Osteocyte (in vitro differentiated cells): ENCODE measurements at regions not wholly inside any gene's neighbourhood (a gene's known extent, or its start where the extent isn't known, plus 50 kb on each side); places are given as distances from the start of the nearest gene placed in this dataset.

Experiments used
- DNase-seq: peaks from one replicate; pipeline ENCODE4 v3.0.0; 2021; ENCODE audit warnings: mixed read lengths; ENCODE audit not compliant: unreplicated experiment; ENCODE audit errors: extremely low spot score
- H3K27ac Mint-ChIP-seq: one replicate; pipeline ENCODE4 v1.8.0; 2021; ENCODE audit warnings: mild to moderate bottlenecking, mixed read lengths; ENCODE audit not compliant: unreplicated experiment
- H3K27me3 Mint-ChIP-seq: one replicate; pipeline ENCODE4 v1.8.0; 2021; ENCODE audit warnings: mixed read lengths; ENCODE audit not compliant: unreplicated experiment
- H3K36me3 Mint-ChIP-seq: one replicate; pipeline ENCODE4 v1.8.0; 2021; ENCODE audit warnings: mixed read lengths; ENCODE audit not compliant: unreplicated experiment
- H3K4me1 Mint-ChIP-seq: one replicate; pipeline ENCODE4 v1.8.0; 2021; ENCODE audit warnings: mixed read lengths; ENCODE audit not compliant: unreplicated experiment
- H3K4me3 Mint-ChIP-seq: one replicate; pipeline ENCODE4 v1.8.0; 2021; ENCODE audit warnings: mild to moderate bottlenecking, moderate library complexity, mixed read lengths; ENCODE audit not compliant: unreplicated experiment
- H3K9me3 Mint-ChIP-seq: one replicate; pipeline ENCODE4 v1.8.0; 2021; ENCODE audit warnings: mixed read lengths; ENCODE audit not compliant: unreplicated experiment
- TF ChIP-seq, protein P1 (sequence below): fragments of 200-600 bp; sonication (generic); IDR thresholded peaks from 2 replicates; pipeline ENCODE4 v1.5.0; 2021; ENCODE audit warnings: antibody characterized with exemption, mild to moderate bottlenecking, moderate library complexity

DNA sequence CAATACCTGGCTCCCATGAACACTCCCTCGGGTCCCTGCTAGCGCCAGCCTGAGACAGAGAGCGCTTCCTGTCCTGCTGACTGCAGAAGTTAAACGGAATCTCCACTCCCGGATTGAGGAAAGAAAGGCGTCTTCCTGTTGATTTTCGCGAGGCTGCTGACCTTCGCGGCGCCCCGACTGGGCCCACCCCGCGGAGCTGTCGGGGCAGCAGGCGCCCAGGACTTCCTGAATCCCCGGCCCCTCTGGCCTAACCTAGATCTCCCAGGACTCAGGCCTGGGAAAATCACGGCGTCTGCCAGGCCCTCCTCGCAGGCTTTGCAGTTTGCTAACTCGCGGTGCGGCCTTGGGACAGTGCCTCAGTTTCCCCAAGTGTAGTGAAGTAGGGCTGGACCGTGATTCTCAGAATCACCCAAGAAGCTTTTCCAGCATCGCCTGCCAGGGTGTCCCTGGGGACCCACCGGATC lies 108.8 kb downstream of the KCTD15 start:
- peak overlapping the region; percentile 98 for H3K27ac Mint-ChIP-seq
- no peak for DNase-seq
- H3K27me3 Mint-ChIP-seq, result no peaks in the 10 kb centered on the region
- no peaks in the 10 kb centered on the region for H3K36me3 Mint-ChIP-seq
- H3K9me3 Mint-ChIP-seq, result no peaks in the 10 kb centered on the region
- H3K4me1 Mint-ChIP-seq, result peaks cover 29% of the 10 kb centered on the region
- peak overlapping the region; percentile 76 for H3K4me3 Mint-ChIP-seq
- TF ChIP-seq, protein P1, sequence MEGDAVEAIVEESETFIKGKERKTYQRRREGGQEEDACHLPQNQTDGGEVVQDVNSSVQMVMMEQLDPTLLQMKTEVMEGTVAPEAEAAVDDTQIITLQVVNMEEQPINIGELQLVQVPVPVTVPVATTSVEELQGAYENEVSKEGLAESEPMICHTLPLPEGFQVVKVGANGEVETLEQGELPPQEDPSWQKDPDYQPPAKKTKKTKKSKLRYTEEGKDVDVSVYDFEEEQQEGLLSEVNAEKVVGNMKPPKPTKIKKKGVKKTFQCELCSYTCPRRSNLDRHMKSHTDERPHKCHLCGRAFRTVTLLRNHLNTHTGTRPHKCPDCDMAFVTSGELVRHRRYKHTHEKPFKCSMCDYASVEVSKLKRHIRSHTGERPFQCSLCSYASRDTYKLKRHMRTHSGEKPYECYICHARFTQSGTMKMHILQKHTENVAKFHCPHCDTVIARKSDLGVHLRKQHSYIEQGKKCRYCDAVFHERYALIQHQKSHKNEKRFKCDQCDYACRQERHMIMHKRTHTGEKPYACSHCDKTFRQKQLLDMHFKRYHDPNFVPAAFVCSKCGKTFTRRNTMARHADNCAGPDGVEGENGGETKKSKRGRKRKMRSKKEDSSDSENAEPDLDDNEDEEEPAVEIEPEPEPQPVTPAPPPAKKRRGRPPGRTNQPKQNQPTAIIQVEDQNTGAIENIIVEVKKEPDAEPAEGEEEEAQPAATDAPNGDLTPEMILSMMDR, result no peak

DNA sequence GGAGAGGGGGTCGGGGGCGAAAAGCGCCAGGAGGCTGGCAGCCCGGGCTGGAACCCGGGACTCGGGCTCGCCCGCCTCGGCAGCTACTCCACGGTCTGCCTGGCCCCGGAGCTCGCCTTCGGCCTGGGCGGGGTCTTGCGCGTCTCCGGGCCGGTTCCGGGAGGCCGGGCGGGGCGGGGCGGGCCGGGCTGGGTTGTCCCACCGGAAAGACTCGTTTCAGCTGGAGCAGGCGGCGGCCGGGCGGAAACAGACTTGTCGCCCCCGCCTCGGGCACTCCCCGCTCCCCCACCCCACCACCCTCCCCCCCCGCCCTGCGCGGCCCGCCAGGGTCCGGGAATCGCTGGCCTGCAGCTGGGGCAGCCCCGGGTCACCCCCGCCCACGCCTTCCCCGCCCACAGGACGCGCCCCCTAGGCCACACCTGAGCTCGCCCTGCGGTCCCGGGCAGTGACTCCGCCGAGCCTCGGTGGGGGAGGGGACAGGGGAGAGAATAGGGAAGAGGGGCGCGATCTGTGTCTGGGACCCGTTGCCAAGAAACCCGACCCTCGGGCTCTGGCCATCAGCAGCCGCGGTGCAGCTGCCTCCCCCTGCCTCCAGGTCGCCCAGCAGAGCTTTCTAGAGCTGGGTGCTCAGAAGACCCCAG lies 109.4 kb downstream of the KCTD15 start:
- Mint-ChIP-seq H3K36me3 (peaks cover 4% of the 10 kb centered on the region), H3K9me3 (peaks cover 4% of the 10 kb centered on the region), H3K4me1 (peaks cover 29% of the 10 kb centered on the region), H3K27ac (peak overlapping the region; percentile 98), H3K4me3 (peak overlapping the region; percentile 76), H3K27me3 (no peaks in the 10 kb centered on the region)
- no peak for DNase-seq
- TF ChIP-seq, protein P1, result no peak

DNA sequence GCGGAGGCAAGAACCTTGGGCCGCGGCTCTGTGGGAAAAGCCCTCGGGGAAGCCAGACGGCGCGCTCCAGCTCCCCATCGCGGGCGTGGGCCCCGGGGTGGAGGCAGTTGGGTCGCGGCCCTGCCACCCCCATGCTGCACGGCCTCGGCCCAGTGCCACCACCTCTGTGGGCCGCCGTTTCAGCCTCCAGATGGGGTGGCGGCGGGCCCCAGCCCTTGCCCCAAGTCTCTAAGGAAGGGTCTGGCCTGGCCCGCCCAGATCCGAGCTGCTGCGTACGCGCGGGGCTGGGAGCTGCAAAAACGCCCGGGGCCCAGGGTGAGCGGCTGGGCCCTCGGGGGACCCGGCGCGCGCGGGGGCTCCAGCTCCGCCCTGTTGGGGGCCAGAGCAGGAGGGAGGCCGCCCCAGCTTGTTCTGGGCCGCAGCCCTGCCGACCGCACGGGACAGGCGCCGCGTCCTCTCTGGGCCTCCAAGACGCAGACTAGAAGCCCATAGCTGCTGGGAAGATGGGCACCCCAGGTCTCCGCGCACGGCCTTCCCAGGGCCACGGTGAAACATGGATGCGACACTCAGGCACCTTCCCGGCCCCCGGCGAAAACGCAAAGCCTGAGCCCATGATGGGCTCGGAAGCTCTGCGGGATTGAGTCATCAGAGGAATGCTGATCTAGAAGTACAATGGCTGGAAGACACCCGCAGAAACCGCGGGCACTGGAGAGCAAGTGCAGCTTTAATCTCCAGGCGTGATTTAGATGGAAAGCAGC lies 110.1 kb downstream of the KCTD15 start:
- TF ChIP-seq, protein P1, result no peak
- Mint-ChIP-seq H3K36me3 (peaks cover 4% of the 10 kb centered on the region), H3K9me3 (peaks cover 5% of the 10 kb centered on the region), H3K4me3 (peak overlapping the region; percentile 47), H3K27ac (peak overlapping the region; percentile 44), H3K27me3 (no peaks in the 10 kb centered on the region), H3K4me1 (peaks cover 29% of the 10 kb centered on the region)
- DNase-seq, result no peak

DNA sequence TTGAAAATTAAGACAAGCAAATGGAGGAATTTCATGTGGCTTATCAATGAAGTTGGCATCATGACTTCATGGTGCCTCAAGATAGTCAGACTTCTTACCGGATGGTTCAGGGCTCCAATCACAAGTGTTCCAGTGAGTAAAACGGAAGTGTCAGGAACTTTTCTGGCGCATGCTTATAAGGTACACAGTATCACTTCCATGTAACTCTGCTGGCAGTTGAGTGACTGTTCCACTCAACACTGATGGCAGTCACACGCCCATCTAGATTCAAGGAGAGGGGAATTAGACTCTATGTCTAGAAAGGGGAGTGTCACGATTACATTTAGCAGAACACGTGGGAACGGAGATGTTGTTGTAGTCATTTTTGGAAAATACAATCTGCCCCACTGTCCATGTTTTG lies 114.3 kb downstream of the KCTD15 start:
- DNase-seq, result no peak
- peaks cover 5% of the 10 kb centered on the region for H3K9me3 Mint-ChIP-seq
- no peaks in the 10 kb centered on the region for H3K27me3 Mint-ChIP-seq
- H3K4me3 Mint-ChIP-seq, result no peak overlapping the region
- H3K36me3 Mint-ChIP-seq, result peaks cover 4% of the 10 kb centered on the region
- H3K4me1 Mint-ChIP-seq, result peaks cover 6% of the 10 kb centered on the region
- TF ChIP-seq, protein P1, result no peak
- no peak overlapping the region for H3K27ac Mint-ChIP-seq

DNA sequence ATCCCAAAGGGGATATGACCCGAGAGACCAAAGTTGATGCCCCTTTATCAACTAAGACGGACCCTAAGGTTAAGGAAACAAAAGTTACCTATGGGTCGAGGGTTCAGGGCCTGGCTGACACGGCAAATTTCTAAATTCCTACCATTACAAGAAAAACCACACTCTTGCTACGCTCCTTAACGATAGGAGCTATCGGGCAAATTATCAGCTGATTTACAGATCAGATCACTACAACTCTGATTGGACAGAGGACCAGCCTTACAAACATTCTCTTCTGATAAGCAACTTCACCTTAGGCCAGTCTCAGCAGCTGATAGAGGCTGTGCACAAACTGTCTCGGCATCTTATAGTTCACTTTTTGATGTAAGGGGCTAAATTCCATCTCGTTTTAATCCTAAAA lies 117.9 kb downstream of the KCTD15 start:
- peaks cover 8% of the 10 kb centered on the region for H3K27me3 Mint-ChIP-seq
- peaks cover 11% of the 10 kb centered on the region for H3K9me3 Mint-ChIP-seq
- H3K4me3 Mint-ChIP-seq, result no peak overlapping the region
- H3K36me3 Mint-ChIP-seq, result peaks cover 4% of the 10 kb centered on the region
- H3K27ac Mint-ChIP-seq, result no peak overlapping the region
- TF ChIP-seq, protein P1, result no peak
- no peak for DNase-seq
- H3K4me1 Mint-ChIP-seq, result no peaks in the 10 kb centered on the region
